IMR-90 (cell line): ENCODE measurements at regions not wholly inside any gene's neighbourhood (a gene's known extent, or its start where the extent isn't known, plus 50 kb on each side); places are given as distances from the start of the nearest gene placed in this dataset.

Source experiments
- BHLHE40 ChIP-seq: fragments of 150-350 bp; IDR thresholded peaks from 2 replicates; pipeline ENCODE4 v1.6.1; 2016; ENCODE audit warnings: mild to moderate bottlenecking, low read depth, low read length
- CEBPB ChIP-seq: IDR thresholded peaks from 2 replicates; pipeline ENCODE4 v1.6.1; 2012; ENCODE audit warnings: low read depth, low read length, improper control_type of control experiment
- CHD1 ChIP-seq: IDR thresholded peaks from 2 replicates; pipeline ENCODE4 v1.6.1; 2012; ENCODE audit warnings: low read depth, low read length, improper control_type of control experiment
- FOS ChIP-seq: fragments of 150-350 bp; IDR thresholded peaks from 2 replicates; pipeline ENCODE4 v1.6.1; 2016; ENCODE audit warnings: low read depth, low read length
- MAFK ChIP-seq: IDR thresholded peaks from 2 replicates; pipeline ENCODE4 v1.6.1; 2012; ENCODE audit warnings: low read depth, low read length, improper control_type of control experiment
- MAZ ChIP-seq: IDR thresholded peaks from 2 replicates; pipeline ENCODE4 v1.6.1; 2012; ENCODE audit warnings: low read depth, mild to moderate bottlenecking, low read length, improper control_type of control experiment, moderate library complexity, borderline replicate concordance
- MXI1 ChIP-seq: IDR thresholded peaks from 2 replicates; pipeline ENCODE4 v1.6.1; 2012; ENCODE audit warnings: low read depth, mild to moderate bottlenecking, low read length, moderate library complexity, borderline replicate concordance
- POLR2A ChIP-seq: IDR thresholded peaks from 2 replicates; pipeline ENCODE4 v1.6.1; 2012; ENCODE audit warnings: mild to moderate bottlenecking, low read depth, low read length
- RAD21 ChIP-seq: IDR thresholded peaks from 2 replicates; pipeline ENCODE4 v1.6.1; 2012; ENCODE audit warnings: low read length, improper control_type of control experiment
- RCOR1 ChIP-seq: IDR thresholded peaks from 2 replicates; pipeline ENCODE4 v1.6.1; 2012; ENCODE audit warnings: mild to moderate bottlenecking, low read length, improper control_type of control experiment; ENCODE audit not compliant: insufficient replicate concordance
- RFX5 ChIP-seq: IDR thresholded peaks from 2 replicates; pipeline ENCODE4 v1.8.0; 2012; ENCODE audit warnings: low read depth, mild to moderate bottlenecking, low read length, moderate library complexity
- SMC3 ChIP-seq: fragments of 150-350 bp; IDR thresholded peaks from 2 replicates; pipeline ENCODE4 v1.6.1; 2016; ENCODE audit warnings: low read depth, mild to moderate bottlenecking, antibody characterized with exemption, low read length, moderate library complexity
- TF ChIP-seq, protein P1 (sequence below): conservative IDR thresholded peaks from 2 replicates; pipeline ENCODE4 v1.5.1; 2012; ENCODE audit warnings: mild to moderate bottlenecking, low read depth, low read length, improper control_type of control experiment
- TF ChIP-seq, protein P2 (sequence below): fragments of 150-350 bp; IDR thresholded peaks from 2 replicates; pipeline ENCODE4 v1.6.1; 2017; ENCODE audit warnings: mild to moderate bottlenecking, antibody characterized with exemption, low read length, low read depth

DNA sequence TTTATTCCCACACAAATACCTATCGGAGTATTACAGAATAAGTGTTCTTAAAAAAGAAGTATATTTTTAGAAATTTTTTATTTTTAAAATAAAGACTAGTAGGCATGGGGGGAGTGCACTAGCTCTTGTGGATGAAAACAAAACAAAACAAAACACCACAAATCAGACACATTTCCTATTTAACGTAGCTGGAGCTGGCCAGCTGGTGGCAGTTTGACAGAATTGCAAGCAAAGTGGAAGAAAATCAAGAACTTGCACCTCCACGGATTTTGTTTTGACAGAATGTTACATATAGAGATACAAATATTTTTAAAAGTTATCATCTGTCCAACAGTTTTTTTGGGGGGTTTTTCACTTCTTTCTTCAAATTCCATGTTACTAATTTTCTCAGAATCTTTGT lies 63.6 kb upstream of the SNRPB2 start:
- TF ChIP-seq FOS: no peak
- TF ChIP-seq POLR2A: no peak
- no peak for TF ChIP-seq RCOR1
- TF ChIP-seq, protein P1, sequence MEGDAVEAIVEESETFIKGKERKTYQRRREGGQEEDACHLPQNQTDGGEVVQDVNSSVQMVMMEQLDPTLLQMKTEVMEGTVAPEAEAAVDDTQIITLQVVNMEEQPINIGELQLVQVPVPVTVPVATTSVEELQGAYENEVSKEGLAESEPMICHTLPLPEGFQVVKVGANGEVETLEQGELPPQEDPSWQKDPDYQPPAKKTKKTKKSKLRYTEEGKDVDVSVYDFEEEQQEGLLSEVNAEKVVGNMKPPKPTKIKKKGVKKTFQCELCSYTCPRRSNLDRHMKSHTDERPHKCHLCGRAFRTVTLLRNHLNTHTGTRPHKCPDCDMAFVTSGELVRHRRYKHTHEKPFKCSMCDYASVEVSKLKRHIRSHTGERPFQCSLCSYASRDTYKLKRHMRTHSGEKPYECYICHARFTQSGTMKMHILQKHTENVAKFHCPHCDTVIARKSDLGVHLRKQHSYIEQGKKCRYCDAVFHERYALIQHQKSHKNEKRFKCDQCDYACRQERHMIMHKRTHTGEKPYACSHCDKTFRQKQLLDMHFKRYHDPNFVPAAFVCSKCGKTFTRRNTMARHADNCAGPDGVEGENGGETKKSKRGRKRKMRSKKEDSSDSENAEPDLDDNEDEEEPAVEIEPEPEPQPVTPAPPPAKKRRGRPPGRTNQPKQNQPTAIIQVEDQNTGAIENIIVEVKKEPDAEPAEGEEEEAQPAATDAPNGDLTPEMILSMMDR: no peak
- no peak for TF ChIP-seq RAD21
- TF ChIP-seq CEBPB: no peak
- no peak for TF ChIP-seq CHD1
- TF ChIP-seq, protein P2, sequence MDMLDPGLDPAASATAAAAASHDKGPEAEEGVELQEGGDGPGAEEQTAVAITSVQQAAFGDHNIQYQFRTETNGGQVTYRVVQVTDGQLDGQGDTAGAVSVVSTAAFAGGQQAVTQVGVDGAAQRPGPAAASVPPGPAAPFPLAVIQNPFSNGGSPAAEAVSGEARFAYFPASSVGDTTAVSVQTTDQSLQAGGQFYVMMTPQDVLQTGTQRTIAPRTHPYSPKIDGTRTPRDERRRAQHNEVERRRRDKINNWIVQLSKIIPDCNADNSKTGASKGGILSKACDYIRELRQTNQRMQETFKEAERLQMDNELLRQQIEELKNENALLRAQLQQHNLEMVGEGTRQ: no peak
- no peak for TF ChIP-seq SMC3
- TF ChIP-seq MAFK: no peak
- no peak for TF ChIP-seq MXI1
- no peak for TF ChIP-seq RFX5
- no peak for TF ChIP-seq BHLHE40
- TF ChIP-seq MAZ: no peak
